Osteoblast (primary cell): ENCODE measurements at regions not wholly inside any gene's neighbourhood (a gene's known extent, or its start where the extent isn't known, plus 50 kb on each side); places are given as distances from the start of the nearest gene placed in this dataset.

Experiments
- DNase-seq: peaks from one replicate; pipeline ENCODE4 v3.0.0; 2011; ENCODE audit warnings: low spot score, mixed read lengths; ENCODE audit not compliant: insufficient read length; ENCODE audit errors: missing footprints
- H2AFZ ChIP-seq: 2 replicates; pipeline ENCODE4 v1.6.0; 2011; ENCODE audit warnings: mild to moderate bottlenecking, low read length
- H3K27ac ChIP-seq: 2 replicates; pipeline ENCODE4 v1.5.1; 2011; ENCODE audit warnings: mild to moderate bottlenecking, low read depth, low read length, moderate library complexity
- H3K27me3 ChIP-seq: 2 replicates; pipeline ENCODE4 v1.6.0; 2012; ENCODE audit warnings: mild to moderate bottlenecking, control low read depth, inconsistent platforms, low read length, moderate library complexity; ENCODE audit not compliant: insufficient read depth
- H3K36me3 ChIP-seq: 2 replicates; pipeline ENCODE4 v1.5.1; 2011; ENCODE audit warnings: mild to moderate bottlenecking, low read length, control low read depth, moderate library complexity; ENCODE audit not compliant: insufficient read depth
- H3K4me1 ChIP-seq: 2 replicates; pipeline ENCODE4 v1.5.1; 2011; ENCODE audit warnings: mild to moderate bottlenecking, low read length, control low read depth, moderate library complexity; ENCODE audit not compliant: insufficient read depth
- H3K4me2 ChIP-seq: 2 replicates; pipeline ENCODE4 v1.6.0; 2011; ENCODE audit warnings: mild to moderate bottlenecking, low read length; ENCODE audit not compliant: insufficient read depth
- H3K4me3 ChIP-seq: fragments of 200-600 bp; sonication (generic); 3 replicates; pipeline ENCODE4 v1.5.1; 2012; ENCODE audit warnings: mild to moderate bottlenecking, low read length, inconsistent platforms; ENCODE audit not compliant: insufficient read depth
- H3K79me2 ChIP-seq: 2 replicates; pipeline ENCODE4 v1.6.0; 2012; ENCODE audit warnings: mild to moderate bottlenecking, low read length, control low read depth, inconsistent platforms; ENCODE audit not compliant: insufficient read depth
- H3K9me3 ChIP-seq: 2 replicates; pipeline ENCODE4 v1.5.1; 2011; ENCODE audit warnings: low read depth, low read length, control low read depth
- H4K20me1 ChIP-seq: 2 replicates; pipeline ENCODE4 v1.6.0; 2012; ENCODE audit warnings: mild to moderate bottlenecking, low read length, control low read depth; ENCODE audit not compliant: insufficient read depth
- CTCF ChIP-seq: IDR thresholded peaks from 2 replicates; pipeline ENCODE4 v1.5.1; 2011; ENCODE audit warnings: mild to moderate bottlenecking, low read depth, low read length, moderate library complexity; ENCODE audit errors: extremely low read depth

- Histone ChIP-seq H4K20me1 (no peaks in the 10 kb centered on the region), H2AFZ (no peak overlapping the region), H3K9me3 (no peaks in the 10 kb centered on the region), H3K27ac (no peak overlapping the region), H3K36me3 (no peaks in the 10 kb centered on the region), H3K79me2 (no peaks in the 10 kb centered on the region), H3K27me3 (no peaks in the 10 kb centered on the region), H3K4me1 (no peaks in the 10 kb centered on the region), H3K4me2 (no peak overlapping the region), H3K4me3 (no peak overlapping the region)
- TF ChIP-seq CTCF: no peak
- DNase-seq: no peak
Observed at GRCh38 chr4:153060196-153060595, 124.1 kb downstream of the FHDC1 start.

- H3K27ac ChIP-seq: no peak overlapping the region
- no peaks in the 10 kb centered on the region for H3K4me1 ChIP-seq
- H3K4me3 ChIP-seq: no peak overlapping the region
- no peak for DNase-seq
- H3K4me2 ChIP-seq: no peak overlapping the region
- no peaks in the 10 kb centered on the region for H3K9me3 ChIP-seq
- no peaks in the 10 kb centered on the region for H3K36me3 ChIP-seq
- no peak overlapping the region for H2AFZ ChIP-seq
- H3K27me3 ChIP-seq: no peaks in the 10 kb centered on the region
- H3K79me2 ChIP-seq: no peaks in the 10 kb centered on the region
- no peaks in the 10 kb centered on the region for H4K20me1 ChIP-seq
- TF ChIP-seq CTCF: no peak
Observed at GRCh38 chr4:153061971-153062370, 125.8 kb downstream of the FHDC1 start.

GRCh38 chr4:153062652-153063168 is 126.6 kb downstream of the FHDC1 start:
- TF ChIP-seq CTCF: no peak
- no peak overlapping the region for H3K4me2 ChIP-seq

GRCh38 chr4:153063490-153063889 is 127.4 kb downstream of the FHDC1 start:
- H3K9me3 ChIP-seq: no peaks in the 10 kb centered on the region
- H3K79me2 ChIP-seq: no peaks in the 10 kb centered on the region
- no peak overlapping the region for H2AFZ ChIP-seq
- H3K4me2 ChIP-seq: no peak overlapping the region
- no peaks in the 10 kb centered on the region for H4K20me1 ChIP-seq
- H3K36me3 ChIP-seq: no peaks in the 10 kb centered on the region
- TF ChIP-seq CTCF: no peak
- no peaks in the 10 kb centered on the region for H3K4me1 ChIP-seq
- no peaks in the 10 kb centered on the region for H3K27me3 ChIP-seq
- H3K4me3 ChIP-seq: no peak overlapping the region
- no peak overlapping the region for H3K27ac ChIP-seq
- no peak for DNase-seq

More at GRCh38 chr4:153062652-153063168, 126.6 kb downstream of the FHDC1 start:
- no peak overlapping the region for H2AFZ ChIP-seq
- no peaks in the 10 kb centered on the region for H3K27me3 ChIP-seq
- no peaks in the 10 kb centered on the region for H3K4me1 ChIP-seq
- no peaks in the 10 kb centered on the region for H3K79me2 ChIP-seq
- no peaks in the 10 kb centered on the region for H3K9me3 ChIP-seq
- no peaks in the 10 kb centered on the region for H4K20me1 ChIP-seq
- no peak overlapping the region for H3K4me3 ChIP-seq
- H3K36me3 ChIP-seq: no peaks in the 10 kb centered on the region
- H3K27ac ChIP-seq: no peak overlapping the region
- DNase-seq: no peak
